ENCODE measurements at regions not wholly inside any gene's neighbourhood (a gene's known extent, or its start where the extent isn't known, plus 50 kb on each side); places are given as distances from the start of the nearest gene placed in this dataset.

GRCh38 chr13:22412452-22412851 is 741.6 kb downstream of the FGF9 start:
- TF ChIP-seq CTCF (IDR thresholded peaks at IDR 0.05 in 4 of 5, conservative IDR thresholded peaks at IDR 0.05 in 1 of 5) (no peak), POLR2A (IDR thresholded peaks at IDR 0.05) (no peak)

Measured in gastrocnemius medialis (tissue), 4 donors.